K562 (cell line): ENCODE measurements at regions not wholly inside any gene's neighbourhood (a gene's known extent, or its start where the extent isn't known, plus 50 kb on each side); places are given as distances from the start of the nearest gene placed in this dataset.
A peak's percentile ranks its signal among the peaks of the same experiment; 100 is the strongest.

Experiments used
- BACH1 ChIP-seq: fragments of 200-800 bp; sonication (Bioruptor generic); IDR thresholded peaks from 2 replicates; pipeline ENCODE4 v1.6.1; 2016; ENCODE audit warnings: missing genetic modification characterization, missing compliant biosample characterization
- CREM ChIP-seq: IDR thresholded peaks from 2 replicates; pipeline ENCODE4 v1.6.1; 2014; ENCODE audit warnings: antibody characterized with exemption, low read depth
- DIDO1 ChIP-seq: fragments of 450-650 bp; IDR thresholded peaks from 2 replicates; pipeline ENCODE4 v1.6.1; 2016; ENCODE audit warnings: low read depth, missing biosample characterization, missing genetic modification characterization
- FIP1L1 ChIP-seq: fragments of 200-400 bp; formaldehyde crosslinking; IDR thresholded peaks from 2 replicates; pipeline ENCODE4 v1.6.1; 2018; ENCODE audit warnings: mild to moderate bottlenecking, low read depth, low read length; ENCODE audit not compliant: poor library complexity, severe bottlenecking
- HEY1 ChIP-seq: fragments of 250-450 bp; sonication (Bioruptor Pico); IDR thresholded peaks from 2 replicates; pipeline ENCODE4 v1.5.0; 2020; ENCODE audit warnings: mild to moderate bottlenecking, moderate library complexity, borderline replicate concordance
- HMG20B ChIP-seq: fragments of 250-450 bp; sonication (Bioruptor Pico); IDR thresholded peaks from 2 replicates; pipeline ENCODE4 v1.5.0; 2021; ENCODE audit warnings: mild to moderate bottlenecking
- MXI1 ChIP-seq: IDR thresholded peaks from 2 replicates; pipeline ENCODE4 v1.6.1; 2011; ENCODE audit warnings: low read depth, mild to moderate bottlenecking, improper control_type of control experiment, low read length
- NONO ChIP-seq, 2 experiments: fragments of 200-400 bp in 1 of 2; fragments of 450-650 bp in 1 of 2; formaldehyde crosslinking in 1 of 2; IDR thresholded peaks; 2 replicates each; pipeline ENCODE4 v1.6.1; 2017; ENCODE audit warnings: low read depth in 2 of 2, mild to moderate bottlenecking in 2 of 2, moderate library complexity in 2 of 2, low read length in 1 of 2
- SETDB1 ChIP-seq: IDR thresholded peaks from one replicate; pipeline ENCODE4 v1.6.1; 2012; ENCODE audit warnings: low read length, control low read depth, inconsistent platforms
- ZNF175 ChIP-seq: fragments of 200-800 bp; sonication (Bioruptor generic); IDR thresholded peaks from 2 replicates; pipeline ENCODE4 v1.6.1; 2016; ENCODE audit warnings: low read depth, mild to moderate bottlenecking, missing genetic modification characterization, missing compliant biosample characterization
- ZNF253 ChIP-seq: fragments of 250-450 bp; sonication (Bioruptor Pico); conservative IDR thresholded peaks from 2 replicates; pipeline ENCODE4 v1.6.1; 2021; ENCODE audit warnings: mild to moderate bottlenecking
- ZNF354B ChIP-seq: fragments of 250-450 bp; sonication (Bioruptor Pico); IDR thresholded peaks from 2 replicates; pipeline ENCODE4 v1.4.0; 2020
- TF ChIP-seq, protein P1 (sequence below), 2 experiments: fragments of 150-350 bp in 1 of 2; IDR thresholded peaks; 2 replicates each; pipeline ENCODE4 v1.6.1; 2012 to 2016; ENCODE audit warnings: low read depth in 2 of 2, low read length in 2 of 2, mild to moderate bottlenecking in 1 of 2, moderate library complexity in 1 of 2
- TF ChIP-seq, protein P2 (sequence below): fragments of 450-650 bp; IDR thresholded peaks from 2 replicates; pipeline ENCODE4 v1.6.1; 2016; ENCODE audit warnings: borderline replicate concordance
- TF ChIP-seq, protein P3 (sequence below): fragments of 250-450 bp; sonication (Bioruptor Pico); IDR thresholded peaks from 2 replicates; pipeline ENCODE4 v1.8.0; 2022; ENCODE audit warnings: moderate library complexity, mild to moderate bottlenecking, inconsistent platforms
- TF ChIP-seq, protein P4 (sequence below): fragments of 250-450 bp; sonication (Bioruptor Pico); IDR thresholded peaks from 2 replicates; pipeline ENCODE4 v1.5.0; 2021; ENCODE audit warnings: mild to moderate bottlenecking, moderate library complexity
- TF ChIP-seq, protein P5 (sequence below): fragments of 450-650 bp; formaldehyde crosslinking; IDR thresholded peaks from 2 replicates; pipeline ENCODE4 v1.4.0; 2020; ENCODE audit warnings: mild to moderate bottlenecking, moderate library complexity

DNA sequence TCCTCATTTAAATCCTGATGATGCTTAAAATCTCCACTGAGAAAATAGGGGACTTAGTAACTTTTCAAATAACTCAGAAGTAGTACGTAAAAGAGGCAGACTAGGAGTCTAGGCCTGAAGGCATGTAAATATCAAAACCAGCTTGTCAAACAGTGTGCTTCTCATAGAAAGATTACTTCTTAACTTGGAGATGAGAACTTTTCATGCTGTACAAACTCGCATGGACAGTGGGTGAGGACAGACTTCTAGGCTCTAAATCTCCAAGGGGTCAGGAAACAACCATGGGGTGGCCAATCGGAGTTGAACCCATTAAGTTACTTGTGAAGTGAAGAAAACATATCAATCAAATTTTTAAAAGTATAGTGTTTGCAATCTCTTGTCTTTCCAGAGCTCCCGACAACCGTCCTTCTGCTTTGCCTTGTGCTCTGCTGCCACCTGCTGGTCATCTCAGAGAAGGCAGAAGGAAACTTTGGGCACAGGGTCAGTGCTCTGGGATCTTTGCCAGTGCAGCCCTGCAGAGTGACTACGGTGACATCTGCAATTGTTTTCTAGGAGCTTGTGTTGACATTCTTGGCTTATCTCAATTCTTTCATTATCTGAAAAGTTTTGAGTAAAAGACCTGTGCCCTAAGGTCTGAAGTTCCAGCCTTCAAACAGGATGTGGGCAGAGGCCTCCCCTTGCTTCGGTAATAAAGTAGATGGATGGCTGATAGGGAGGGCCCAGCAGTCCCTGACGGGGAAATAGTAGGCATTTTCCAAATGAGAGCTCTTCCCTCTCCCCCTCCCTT lies 105.1 kb upstream of the PDE4B start (continued):
- TF ChIP-seq, protein P1, sequence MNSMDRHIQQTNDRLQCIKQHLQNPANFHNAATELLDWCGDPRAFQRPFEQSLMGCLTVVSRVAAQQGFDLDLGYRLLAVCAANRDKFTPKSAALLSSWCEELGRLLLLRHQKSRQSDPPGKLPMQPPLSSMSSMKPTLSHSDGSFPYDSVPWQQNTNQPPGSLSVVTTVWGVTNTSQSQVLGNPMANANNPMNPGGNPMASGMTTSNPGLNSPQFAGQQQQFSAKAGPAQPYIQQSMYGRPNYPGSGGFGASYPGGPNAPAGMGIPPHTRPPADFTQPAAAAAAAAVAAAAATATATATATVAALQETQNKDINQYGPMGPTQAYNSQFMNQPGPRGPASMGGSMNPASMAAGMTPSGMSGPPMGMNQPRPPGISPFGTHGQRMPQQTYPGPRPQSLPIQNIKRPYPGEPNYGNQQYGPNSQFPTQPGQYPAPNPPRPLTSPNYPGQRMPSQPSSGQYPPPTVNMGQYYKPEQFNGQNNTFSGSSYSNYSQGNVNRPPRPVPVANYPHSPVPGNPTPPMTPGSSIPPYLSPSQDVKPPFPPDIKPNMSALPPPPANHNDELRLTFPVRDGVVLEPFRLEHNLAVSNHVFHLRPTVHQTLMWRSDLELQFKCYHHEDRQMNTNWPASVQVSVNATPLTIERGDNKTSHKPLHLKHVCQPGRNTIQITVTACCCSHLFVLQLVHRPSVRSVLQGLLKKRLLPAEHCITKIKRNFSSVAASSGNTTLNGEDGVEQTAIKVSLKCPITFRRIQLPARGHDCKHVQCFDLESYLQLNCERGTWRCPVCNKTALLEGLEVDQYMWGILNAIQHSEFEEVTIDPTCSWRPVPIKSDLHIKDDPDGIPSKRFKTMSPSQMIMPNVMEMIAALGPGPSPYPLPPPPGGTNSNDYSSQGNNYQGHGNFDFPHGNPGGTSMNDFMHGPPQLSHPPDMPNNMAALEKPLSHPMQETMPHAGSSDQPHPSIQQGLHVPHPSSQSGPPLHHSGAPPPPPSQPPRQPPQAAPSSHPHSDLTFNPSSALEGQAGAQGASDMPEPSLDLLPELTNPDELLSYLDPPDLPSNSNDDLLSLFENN (IDR thresholded peaks at IDR 0.05; ENCODE audit: low read depth in 2 of 2, low read length in 2 of 2) = no peak
- TF ChIP-seq, protein P2, sequence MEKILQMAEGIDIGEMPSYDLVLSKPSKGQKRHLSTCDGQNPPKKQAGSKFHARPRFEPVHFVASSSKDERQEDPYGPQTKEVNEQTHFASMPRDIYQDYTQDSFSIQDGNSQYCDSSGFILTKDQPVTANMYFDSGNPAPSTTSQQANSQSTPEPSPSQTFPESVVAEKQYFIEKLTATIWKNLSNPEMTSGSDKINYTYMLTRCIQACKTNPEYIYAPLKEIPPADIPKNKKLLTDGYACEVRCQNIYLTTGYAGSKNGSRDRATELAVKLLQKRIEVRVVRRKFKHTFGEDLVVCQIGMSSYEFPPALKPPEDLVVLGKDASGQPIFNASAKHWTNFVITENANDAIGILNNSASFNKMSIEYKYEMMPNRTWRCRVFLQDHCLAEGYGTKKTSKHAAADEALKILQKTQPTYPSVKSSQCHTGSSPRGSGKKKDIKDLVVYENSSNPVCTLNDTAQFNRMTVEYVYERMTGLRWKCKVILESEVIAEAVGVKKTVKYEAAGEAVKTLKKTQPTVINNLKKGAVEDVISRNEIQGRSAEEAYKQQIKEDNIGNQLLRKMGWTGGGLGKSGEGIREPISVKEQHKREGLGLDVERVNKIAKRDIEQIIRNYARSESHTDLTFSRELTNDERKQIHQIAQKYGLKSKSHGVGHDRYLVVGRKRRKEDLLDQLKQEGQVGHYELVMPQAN = no peak
- TF ChIP-seq ZNF175 (CRISPR knock-in tag) = no peak
- TF ChIP-seq, protein P3, sequence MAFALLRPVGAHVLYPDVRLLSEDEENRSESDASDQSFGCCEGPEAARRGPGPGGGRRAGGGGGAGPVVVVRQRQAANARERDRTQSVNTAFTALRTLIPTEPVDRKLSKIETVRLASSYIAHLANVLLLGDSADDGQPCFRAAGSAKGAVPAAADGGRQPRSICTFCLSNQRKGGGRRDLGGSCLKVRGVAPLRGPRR = no peak
- TF ChIP-seq HEY1 (CRISPR knock-in tag) = no peak
- TF ChIP-seq, protein P4, sequence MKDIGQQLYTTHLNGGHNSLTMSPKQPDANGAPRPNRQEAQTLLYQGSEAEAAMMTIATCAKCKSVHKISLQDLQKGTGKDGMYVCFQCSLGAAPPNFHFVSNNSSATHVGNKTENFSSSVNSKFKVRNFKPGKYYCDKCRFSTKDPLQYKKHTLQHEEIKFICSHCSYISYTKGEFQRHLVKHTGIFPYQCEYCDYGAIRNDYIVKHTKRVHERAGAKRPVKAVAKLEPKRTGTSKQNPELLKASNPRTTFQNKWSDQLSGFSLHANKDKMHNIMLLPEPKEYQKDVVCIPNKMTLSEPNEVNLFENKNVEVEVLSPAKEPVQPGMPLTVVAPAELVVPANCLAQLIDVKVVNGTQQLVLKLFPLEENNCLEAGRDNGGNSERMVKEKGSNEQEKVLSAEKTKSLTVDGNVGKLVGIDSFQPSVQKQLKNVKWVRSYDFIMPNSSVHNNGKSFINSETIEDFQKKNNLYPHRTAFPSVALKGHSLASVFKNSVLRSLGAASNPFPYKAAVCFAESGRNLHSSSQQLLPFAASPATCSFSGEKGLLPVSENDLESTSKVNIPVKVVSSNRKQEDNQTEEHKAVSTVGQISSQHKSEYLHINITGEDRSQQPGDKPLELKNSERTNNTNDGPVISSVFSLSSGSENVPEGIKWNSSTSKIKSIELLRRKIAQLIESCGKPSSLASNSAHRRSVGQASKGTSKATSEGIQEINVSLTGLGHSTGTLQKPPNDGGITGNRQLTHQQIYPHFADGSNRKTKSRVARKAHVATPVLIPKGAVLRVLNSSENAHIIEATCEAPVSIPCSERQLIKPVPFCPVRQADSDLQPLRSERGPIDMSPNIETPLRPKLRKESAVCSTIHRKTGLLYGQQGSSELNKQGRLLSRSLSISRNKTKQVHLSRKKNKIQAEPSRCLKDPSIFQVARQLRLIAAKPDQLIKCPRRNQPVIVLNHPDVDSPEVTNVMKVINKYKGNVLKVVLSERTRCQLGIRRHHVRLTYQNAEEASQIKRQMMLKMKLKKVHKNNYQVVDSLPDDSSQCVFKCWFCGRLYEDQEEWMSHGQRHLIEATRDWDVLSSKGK (CRISPR knock-in tag) = no peak
- TF ChIP-seq SETDB1 = no peak
- no peak for TF ChIP-seq MXI1
- TF ChIP-seq HMG20B (CRISPR knock-in tag) = no peak
- TF ChIP-seq CREM = peak; percentile 54
- no peak for TF ChIP-seq BACH1 (tag)
- TF ChIP-seq, protein P5, sequence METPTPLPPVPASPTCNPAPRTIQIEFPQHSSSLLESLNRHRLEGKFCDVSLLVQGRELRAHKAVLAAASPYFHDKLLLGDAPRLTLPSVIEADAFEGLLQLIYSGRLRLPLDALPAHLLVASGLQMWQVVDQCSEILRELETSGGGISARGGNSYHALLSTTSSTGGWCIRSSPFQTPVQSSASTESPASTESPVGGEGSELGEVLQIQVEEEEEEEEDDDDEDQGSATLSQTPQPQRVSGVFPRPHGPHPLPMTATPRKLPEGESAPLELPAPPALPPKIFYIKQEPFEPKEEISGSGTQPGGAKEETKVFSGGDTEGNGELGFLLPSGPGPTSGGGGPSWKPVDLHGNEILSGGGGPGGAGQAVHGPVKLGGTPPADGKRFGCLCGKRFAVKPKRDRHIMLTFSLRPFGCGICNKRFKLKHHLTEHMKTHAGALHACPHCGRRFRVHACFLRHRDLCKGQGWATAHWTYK (CRISPR knock-in tag) = no peak
- TF ChIP-seq DIDO1 = no peak
- TF ChIP-seq FIP1L1 = no peak
- TF ChIP-seq NONO (IDR thresholded peaks at IDR 0.05; ENCODE audit: low read depth in 2 of 2, low read length in 1 of 2) = no peak
- no peak for TF ChIP-seq ZNF354B (CRISPR knock-in tag)
- no peak for TF ChIP-seq ZNF253 (CRISPR knock-in tag)
